ENCODE measurements at regions not wholly inside any gene's neighbourhood (a gene's known extent, or its start where the extent isn't known, plus 50 kb on each side); places are given as distances from the start of the nearest gene placed in this dataset.

GRCh38 chr4:152021788-152022438, 261.1 kb upstream of the GATB start:
- no peak for DNase-seq (ENCODE audit: low read depth)

- no peak for DNase-seq (ENCODE audit: low read depth)
Measured at GRCh38 chr4:152020073-152020472, 259.3 kb upstream of the GATB start.

GRCh38 chr4:152016303-152016620, 255.5 kb upstream of the GATB start:
- DNase-seq (ENCODE audit: low read depth), result no peak

GRCh38 chr4:152015597-152016302, 254.9 kb upstream of the GATB start:
- DNase-seq (ENCODE audit: low read depth), result no peak

- peak; percentile 28 for DNase-seq (ENCODE audit: low read depth)
Measured at GRCh38 chr4:152014280-152014679, 253.5 kb upstream of the GATB start.

- DNase-seq (ENCODE audit: low read depth), result no peak
Measured at GRCh38 chr4:152011469-152011868, 250.7 kb upstream of the GATB start.

- DNase-seq (ENCODE audit: low read depth), result no peak
Measured at GRCh38 chr4:152010710-152011079, 249.9 kb upstream of the GATB start.

- no peak for DNase-seq (ENCODE audit: low read depth)
Measured at GRCh38 chr4:152009983-152010709, 249.3 kb upstream of the GATB start.

GRCh38 chr4:152009031-152009670, 248.3 kb upstream of the GATB start:
- DNase-seq (ENCODE audit: low read depth), result no peak

- DNase-seq (ENCODE audit: low read depth), result no peak
Measured at GRCh38 chr4:152007111-152007510, 246.3 kb upstream of the GATB start.

GRCh38 chr4:152004801-152005200, 244.0 kb upstream of the GATB start:
- DNase-seq (ENCODE audit: low read depth), result no peak

- DNase-seq (ENCODE audit: low read depth), result no peak
Measured at GRCh38 chr4:152000518-152000917, 239.7 kb upstream of the GATB start.

GRCh38 chr4:151998723-151999122, 237.9 kb upstream of the GATB start:
- no peak for DNase-seq (ENCODE audit: low read depth)

GRCh38 chr4:151997461-151997860, 236.7 kb upstream of the GATB start:
- no peak for DNase-seq (ENCODE audit: low read depth)

GRCh38 chr4:151994429-151994828, 233.6 kb upstream of the GATB start:
- DNase-seq (ENCODE audit: low read depth), result no peak

GRCh38 chr4:151993521-151993920, 232.7 kb upstream of the GATB start:
- no peak for DNase-seq (ENCODE audit: low read depth)

GRCh38 chr4:151992332-151993154, 231.7 kb upstream of the GATB start:
- DNase-seq (ENCODE audit: low read depth), result no peak

- no peak for DNase-seq (ENCODE audit: low read depth)
Measured at GRCh38 chr4:151991884-151992167, 231.0 kb upstream of the GATB start.

- DNase-seq (ENCODE audit: low read depth), result no peak
Measured at GRCh38 chr4:151991001-151991883, 230.4 kb upstream of the GATB start.

- DNase-seq (ENCODE audit: low read depth), result no peak
Measured at GRCh38 chr4:151990201-151990600, 229.4 kb upstream of the GATB start.

- no peak for DNase-seq (ENCODE audit: low read depth)
Measured at GRCh38 chr4:151988591-151988990, 227.8 kb upstream of the GATB start.
